CD4-positive, alpha-beta T cell (primary cell): ENCODE measurements at regions not wholly inside any gene's neighbourhood (a gene's known extent, or its start where the extent isn't known, plus 50 kb on each side); places are given as distances from the start of the nearest gene placed in this dataset.

ENCODE experiments used
- ATAC-seq: fragments of 200-7000 bp; cut with Tn5 transposase; one replicate; pipeline ENCODE4 v1.10.0; 2022; ENCODE audit warnings: mild to moderate bottlenecking; ENCODE audit not compliant: poor library complexity
- CTCF ChIA-PET: fragments of 350-600 bp; sonication (Branson Sonifier 250); formaldehyde crosslinking; loops from one replicate; lab custom pipeline; 2021; ENCODE audit warnings: antibody characterized with exemption, inconsistent platforms; lab: Charles Lee
- POLR2A ChIA-PET: fragments of 350-600 bp; sonication (Branson Sonifier 250); formaldehyde crosslinking; loops from one replicate; lab custom pipeline; 2021; ENCODE audit warnings: antibody characterized with exemption, inconsistent platforms; lab: Charles Lee
- DNase-seq, 14 experiments: peaks; one replicate each; pipeline ENCODE4 v3.0.0-alpha.2; 2013 to 2020; ENCODE audit warnings: mixed read lengths in 2 of 14
- H3K27ac ChIP-seq, 2 donors: one replicate each; pipeline versions ENCODE4 v1.5.1 to v1.7.0; 2013; ENCODE audit warnings: low read length in 2 of 2, low read depth in 1 of 2, mild to moderate bottlenecking in 1 of 2
- H3K27me3 ChIP-seq, 2 experiments: 1 replicate in 1 of 2; 2 replicates in 1 of 2; pipeline versions ENCODE4 v1.6.1 to v1.7.0; 2013; ENCODE audit warnings: low read length in 2 of 2, control low read depth in 1 of 2, mild to moderate bottlenecking in 1 of 2, moderate library complexity in 1 of 2; ENCODE audit not compliant: insufficient read depth in 2 of 2, control insufficient read depth in 1 of 2
- H3K36me3 ChIP-seq: one replicate; pipeline ENCODE4 v1.6.1; 2013; ENCODE audit warnings: low read length, control low read depth; ENCODE audit not compliant: insufficient read depth
- H3K4me1 ChIP-seq: one replicate; pipeline ENCODE4 v1.6.1; 2013; ENCODE audit warnings: low read length, control low read depth; ENCODE audit not compliant: insufficient read depth
- H3K4me3 ChIP-seq: one replicate; pipeline ENCODE4 v1.5.1; 2013; ENCODE audit warnings: mild to moderate bottlenecking, low read length, moderate library complexity
- H3K9me3 ChIP-seq, 2 experiments: 1 replicate in 1 of 2; 2 replicates in 1 of 2; pipeline versions ENCODE4 v1.6.1 to v1.7.0; 2013; ENCODE audit warnings: low read length in 2 of 2, mild to moderate bottlenecking in 2 of 2, control low read depth in 1 of 2, moderate library complexity in 1 of 2; ENCODE audit not compliant: control insufficient read depth in 1 of 2, insufficient read depth in 1 of 2
- H3K27ac Mint-ChIP-seq: one replicate; pipeline ENCODE4 v1.8.0; 2020; ENCODE audit warnings: mixed read lengths
- H3K27me3 Mint-ChIP-seq: one replicate; pipeline ENCODE4 v1.8.0; 2021; ENCODE audit warnings: mixed read lengths
- H3K36me3 Mint-ChIP-seq: one replicate; pipeline ENCODE4 v1.8.0; 2021; ENCODE audit warnings: low read depth, mixed read lengths
- H3K4me1 Mint-ChIP-seq: one replicate; pipeline ENCODE4 v1.8.0; 2021; ENCODE audit warnings: low read depth, mixed read lengths
- H3K4me3 Mint-ChIP-seq: one replicate; pipeline ENCODE4 v1.8.0; 2020; ENCODE audit warnings: mild to moderate bottlenecking, mixed read lengths
- H3K9me3 Mint-ChIP-seq: one replicate; pipeline ENCODE4 v1.8.0; 2020; ENCODE audit warnings: mixed read lengths
- CTCF ChIP-seq: fragments of 200-600 bp; IDR thresholded peaks from one replicate; pipeline ENCODE4 v1.8.0; 2022; ENCODE audit warnings: antibody characterized with exemption, mild to moderate bottlenecking
- intact Hi-C, 2 experiments: fragments of 100-400 bp; cut with DNase I in 1 of 2; cut with micrococcal nuclease in 1 of 2; formaldehyde crosslinking; loops; one replicate each; pipeline versions ENCODE4 v1.15.1 to v1.9.0; 2023 to 2025; cut with DNase I, micrococcal nuclease

GRCh38 chrX:38895775-38896174 lies 94.5 kb downstream of the MID1IP1 start:
- no peaks in the 10 kb centered on the region for H3K27me3 Mint-ChIP-seq
- H3K4me1 Mint-ChIP-seq = peaks cover 19% of the 10 kb centered on the region
- Histone ChIP-seq H3K27me3 (no peaks in the 10 kb centered on the region), H3K36me3 (no peaks in the 10 kb centered on the region), H3K9me3 (no peaks in the 10 kb centered on the region), H3K4me3 (no peak overlapping the region), H3K27ac (no peak overlapping the region), H3K4me1 (peaks cover 4% of the 10 kb centered on the region)
- DNase-seq = no peak
- no peaks in the 10 kb centered on the region for H3K36me3 Mint-ChIP-seq
- no peaks in the 10 kb centered on the region for H3K9me3 Mint-ChIP-seq
- TF ChIP-seq CTCF = no peak
- ChIA-PET POLR2A (no interaction called here), CTCF (interaction anchor here (1.4 kb wide), 1 partner anchor 16 kb away, joined by 4 read pairs; no protein-coding TSS in a partner anchor)
- H3K4me3 Mint-ChIP-seq = no peak overlapping the region
- intact Hi-C loops = loop anchor here in 1 of 2 experiments (10.0 kb wide), 1 partner anchor 91 kb away; the partner anchor contains the start of gene MID1IP1
- no peak for ATAC-seq
- H3K27ac Mint-ChIP-seq = no peak overlapping the region

GRCh38 chrX:38896724-38897298 lies 95.6 kb downstream of the MID1IP1 start:
- CTCF ChIA-PET = no interaction called here
- no peak overlapping the region for H3K27ac ChIP-seq

GRCh38 chrX:38898261-38898660 lies 97.0 kb downstream of the MID1IP1 start:
- DNase-seq (no peak), ATAC-seq (no peak)
- no peaks in the 10 kb centered on the region for H3K9me3 ChIP-seq
- Mint-ChIP-seq H3K9me3 (no peaks in the 10 kb centered on the region), H3K36me3 (no peaks in the 10 kb centered on the region), H3K4me1 (peaks cover 8% of the 10 kb centered on the region), H3K27me3 (no peaks in the 10 kb centered on the region), H3K27ac (no peak overlapping the region), H3K4me3 (no peak overlapping the region)
- H3K36me3 ChIP-seq = no peaks in the 10 kb centered on the region
- TF ChIP-seq CTCF = no peak
- no peaks in the 10 kb centered on the region for H3K27me3 ChIP-seq
- no peaks in the 10 kb centered on the region for H3K4me1 ChIP-seq
- ChIA-PET POLR2A (no interaction called here), CTCF (no interaction called here)
- no peak overlapping the region for H3K4me3 ChIP-seq
- intact Hi-C loops = loop anchor here in 1 of 2 experiments (10.0 kb wide), 1 partner anchor 93 kb away; the partner anchor contains the start of gene MID1IP1
- H3K27ac ChIP-seq = no peak overlapping the region

More at GRCh38 chrX:38896724-38897298, 95.6 kb downstream of the MID1IP1 start:
- no peak overlapping the region for H3K27ac Mint-ChIP-seq
- POLR2A ChIA-PET = no interaction called here
- intact Hi-C loops = loop anchor here in 1 of 2 experiments (10.0 kb wide), 1 partner anchor 92 kb away; the partner anchor contains the start of gene MID1IP1
- no peaks in the 10 kb centered on the region for H3K36me3 Mint-ChIP-seq
- H3K27me3 ChIP-seq = no peaks in the 10 kb centered on the region
- H3K4me1 ChIP-seq = no peaks in the 10 kb centered on the region
- peaks cover 14% of the 10 kb centered on the region for H3K4me1 Mint-ChIP-seq
- no peaks in the 10 kb centered on the region for H3K36me3 ChIP-seq
- no peak overlapping the region for H3K4me3 Mint-ChIP-seq
- ATAC-seq (no peak), DNase-seq (no peak)
- no peaks in the 10 kb centered on the region for H3K9me3 ChIP-seq
- no peaks in the 10 kb centered on the region for H3K9me3 Mint-ChIP-seq
- no peaks in the 10 kb centered on the region for H3K27me3 Mint-ChIP-seq
- H3K4me3 ChIP-seq = no peak overlapping the region
- no peak for TF ChIP-seq CTCF
